Endothelial cell (in vitro differentiated cells): ENCODE measurements at regions not wholly inside any gene's neighbourhood (a gene's known extent, or its start where the extent isn't known, plus 50 kb on each side); places are given as distances from the start of the nearest gene placed in this dataset.

ENCODE experiments used
- DNase-seq: peaks from one replicate; pipeline ENCODE4 v3.0.0; 2021; ENCODE audit warnings: low spot score
- H3K27ac Mint-ChIP-seq: one replicate; pipeline ENCODE4 v1.8.0; 2021; ENCODE audit warnings: mixed read lengths, inconsistent platforms; ENCODE audit not compliant: unreplicated experiment
- H3K27me3 Mint-ChIP-seq: one replicate; pipeline ENCODE4 v1.8.0; 2021; ENCODE audit warnings: mild to moderate bottlenecking, moderate library complexity, mixed read lengths, inconsistent platforms; ENCODE audit not compliant: unreplicated experiment
- H3K36me3 Mint-ChIP-seq: one replicate; pipeline ENCODE4 v1.8.0; 2021; ENCODE audit warnings: mild to moderate bottlenecking, low read depth, mixed read lengths, inconsistent platforms; ENCODE audit not compliant: unreplicated experiment
- H3K4me1 Mint-ChIP-seq: one replicate; pipeline ENCODE4 v1.8.0; 2021; ENCODE audit warnings: mild to moderate bottlenecking, mixed read lengths, inconsistent platforms; ENCODE audit not compliant: unreplicated experiment
- H3K4me3 Mint-ChIP-seq: one replicate; pipeline ENCODE4 v1.8.0; 2021; ENCODE audit warnings: mild to moderate bottlenecking, mixed read lengths, inconsistent platforms; ENCODE audit not compliant: unreplicated experiment
- H3K9me3 Mint-ChIP-seq: one replicate; pipeline ENCODE4 v1.8.0; 2021; ENCODE audit warnings: mixed read lengths, inconsistent platforms; ENCODE audit not compliant: unreplicated experiment
- CTCF ChIP-seq: fragments of 200-600 bp; sonication (generic); IDR thresholded peaks from one replicate; pipeline ENCODE4 v1.5.0; 2021; ENCODE audit warnings: antibody characterized with exemption; ENCODE audit not compliant: unreplicated experiment

GRCh38 chrX:6910218-6910617 lies 237.3 kb upstream of the STS start:
- TF ChIP-seq CTCF: no peak
- no peak for DNase-seq
- no peak overlapping the region for H3K4me3 Mint-ChIP-seq

GRCh38 chrX:6909396-6909795 lies 238.1 kb upstream of the STS start:
- DNase-seq: no peak
- Mint-ChIP-seq H3K4me3 (no peak overlapping the region), H3K27me3 (no peaks in the 10 kb centered on the region), H3K9me3 (no peaks in the 10 kb centered on the region), H3K4me1 (no peaks in the 10 kb centered on the region), H3K36me3 (no peaks in the 10 kb centered on the region), H3K27ac (no peak overlapping the region)
- no peak for TF ChIP-seq CTCF

More at GRCh38 chrX:6910218-6910617, 237.3 kb upstream of the STS start:
- Mint-ChIP-seq H3K4me1 (no peaks in the 10 kb centered on the region), H3K27ac (no peak overlapping the region), H3K9me3 (no peaks in the 10 kb centered on the region), H3K27me3 (no peaks in the 10 kb centered on the region), H3K36me3 (no peaks in the 10 kb centered on the region)

- no peak overlapping the region for H3K27ac Mint-ChIP-seq
- H3K36me3 Mint-ChIP-seq: no peaks in the 10 kb centered on the region
- no peak overlapping the region for H3K4me3 Mint-ChIP-seq
- TF ChIP-seq CTCF: no peak
- peaks cover 5% of the 10 kb centered on the region for H3K4me1 Mint-ChIP-seq
- no peaks in the 10 kb centered on the region for H3K27me3 Mint-ChIP-seq
- no peak for DNase-seq
- no peaks in the 10 kb centered on the region for H3K9me3 Mint-ChIP-seq
These were observed 240.9 kb upstream of the STS start for GRCh38 chrX:6906608-6907007.

DNA sequence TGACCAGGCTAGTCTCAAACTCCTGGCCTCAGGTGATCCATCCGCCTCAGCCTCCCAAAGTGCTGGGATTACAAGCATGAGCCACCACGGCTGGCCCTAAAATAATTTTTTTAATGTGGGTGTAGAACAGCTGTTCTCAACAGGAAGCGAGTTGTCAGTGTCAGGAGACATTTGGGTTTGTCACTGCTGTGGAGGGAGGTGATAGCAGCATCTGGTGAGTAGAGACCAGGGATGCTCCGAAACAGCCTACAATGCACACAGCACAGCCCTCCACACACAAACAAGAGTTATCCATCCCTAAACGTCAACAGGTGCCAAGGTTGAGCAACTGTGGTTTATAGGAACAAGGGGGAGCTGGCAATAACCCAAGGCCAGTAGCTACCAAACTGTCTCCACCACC lies 243.4 kb upstream of the STS start:
- Mint-ChIP-seq H3K27ac (no peak overlapping the region), H3K27me3 (no peaks in the 10 kb centered on the region), H3K4me1 (peaks cover 5% of the 10 kb centered on the region), H3K4me3 (no peak overlapping the region), H3K9me3 (no peaks in the 10 kb centered on the region), H3K36me3 (no peaks in the 10 kb centered on the region)
- TF ChIP-seq CTCF: no peak
- no peak for DNase-seq

DNA sequence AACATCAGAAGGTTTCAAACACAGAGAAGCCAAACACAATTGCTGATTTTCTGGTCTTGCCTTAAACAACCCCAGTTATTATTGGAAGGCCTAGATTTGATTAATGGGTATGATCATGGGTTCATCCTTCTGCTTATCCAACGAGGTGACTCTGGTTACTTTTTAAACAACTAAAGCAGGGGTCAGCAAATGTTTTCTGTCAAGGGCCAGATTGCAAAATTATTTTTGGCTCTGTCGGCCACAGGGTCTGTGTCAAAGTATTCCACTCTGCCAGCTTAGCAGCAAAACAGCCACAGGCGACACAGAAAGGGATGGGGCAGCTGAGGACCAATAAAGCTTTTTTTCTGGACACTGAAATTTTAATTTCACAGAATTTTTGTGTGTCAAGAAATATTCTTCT lies 249.1 kb upstream of the STS start:
- peaks cover 5% of the 10 kb centered on the region for H3K4me1 Mint-ChIP-seq
- H3K27ac Mint-ChIP-seq: no peak overlapping the region
- H3K9me3 Mint-ChIP-seq: no peaks in the 10 kb centered on the region
- no peak overlapping the region for H3K4me3 Mint-ChIP-seq
- no peak for DNase-seq
- H3K36me3 Mint-ChIP-seq: no peaks in the 10 kb centered on the region
- TF ChIP-seq CTCF: no peak
- H3K27me3 Mint-ChIP-seq: no peaks in the 10 kb centered on the region
